Testis (tissue), 2 donors: ENCODE measurements at regions not wholly inside any gene's neighbourhood (a gene's known extent, or its start where the extent isn't known, plus 50 kb on each side); places are given as distances from the start of the nearest gene placed in this dataset.

ENCODE experiments used
- DNase-seq: peaks from one replicate; pipeline ENCODE4 v3.0.0-alpha.2; 2019
- H3K27ac ChIP-seq, 2 donors: fragments of 200-600 bp; sonication (generic); one replicate each; pipeline ENCODE4 v1.5.1; 2019
- H3K27me3 ChIP-seq: fragments of 200-600 bp; sonication (generic); one replicate; pipeline ENCODE4 v1.5.1; 2019
- H3K36me3 ChIP-seq: fragments of 200-600 bp; sonication (generic); one replicate; pipeline ENCODE4 v1.5.1; 2017; ENCODE audit warnings: low read depth; ENCODE audit errors: missing control alignments
- H3K4me1 ChIP-seq: fragments of 200-600 bp; sonication (generic); one replicate; pipeline ENCODE4 v1.5.1; 2019
- H3K4me3 ChIP-seq, 2 donors: fragments of 200-600 bp; sonication (generic); one replicate each; pipeline ENCODE4 v1.5.1; 2017 to 2019
- H3K9me3 ChIP-seq: fragments of 200-600 bp; sonication (generic); one replicate; pipeline ENCODE4 v1.5.1; 2017
- CTCF ChIP-seq, 3 experiments: fragments of 450-650 bp in 2 of 3; fragments of 200-600 bp in 1 of 3; sonication (generic) in 1 of 3; IDR thresholded peaks; one replicate each; pipeline ENCODE4 v1.5.1; 2016 to 2019; ENCODE audit warnings: antibody characterized with exemption in 3 of 3, mild to moderate bottlenecking in 2 of 3, moderate library complexity in 1 of 3
- POLR2A ChIP-seq: fragments of 450-650 bp; IDR thresholded peaks from one replicate; pipeline ENCODE4 v1.6.1; 2017; ENCODE audit warnings: antibody characterized with exemption, mild to moderate bottlenecking, moderate library complexity
- WGBS, 2 donors: methylation state at CpG; one replicate each; pipeline ENCODE4 v1.1.5; 2018; 5-methylcytosine and 5-hydroxymethylcytosine counted together
- intact Hi-C: fragments of 100-400 bp; cut with DNase I; formaldehyde crosslinking; loops from one replicate; pipeline ENCODE4 v1.15.1; 2023; ENCODE audit warnings: low total_unique reads

- TF ChIP-seq POLR2A (no peak), CTCF (IDR thresholded peaks at IDR 0.05) (no peak)
- intact Hi-C loops = no loop called here
- Histone ChIP-seq H3K27ac (no peak overlapping the region), H3K4me3 (no peak overlapping the region), H3K9me3 (no peaks in the 10 kb centered on the region), H3K27me3 (no peaks in the 10 kb centered on the region), H3K4me1 (no peaks in the 10 kb centered on the region), H3K36me3 (no peaks in the 10 kb centered on the region)
- DNase-seq = no peak
These were observed 206.1 kb upstream of the MTNR1B start for GRCh38 chr11:92763336-92763735.

- no peaks in the 10 kb centered on the region for H3K4me1 ChIP-seq
- no peaks in the 10 kb centered on the region for H3K9me3 ChIP-seq
- no peak for DNase-seq
- no peaks in the 10 kb centered on the region for H3K27me3 ChIP-seq
- WGBS, 2 donors = 82 to 90% methylated on average over 4 of the region's 4 CpGs
- TF ChIP-seq POLR2A = no peak
- no peak for TF ChIP-seq CTCF (IDR thresholded peaks at IDR 0.05)
- no peak overlapping the region for H3K27ac ChIP-seq
- intact Hi-C loops = no loop called here
- H3K36me3 ChIP-seq = no peaks in the 10 kb centered on the region
- H3K4me3 ChIP-seq = no peak overlapping the region
These were observed 205.3 kb upstream of the MTNR1B start for GRCh38 chr11:92764128-92764527.

- H3K9me3 ChIP-seq = no peaks in the 10 kb centered on the region
- TF ChIP-seq CTCF (IDR thresholded peaks at IDR 0.05) (no peak), POLR2A (no peak)
- no peaks in the 10 kb centered on the region for H3K27me3 ChIP-seq
- H3K4me1 ChIP-seq = no peaks in the 10 kb centered on the region
- intact Hi-C loops = no loop called here
- no peak for DNase-seq
- H3K4me3 ChIP-seq = no peak overlapping the region
- 79 to 86% methylated on average over 9 of the region's 9 CpGs for WGBS, 2 donors
- no peak overlapping the region for H3K27ac ChIP-seq
- H3K36me3 ChIP-seq = no peaks in the 10 kb centered on the region
These were observed 204.2 kb upstream of the MTNR1B start for GRCh38 chr11:92765082-92765840.

- no peak for DNase-seq
- Histone ChIP-seq H3K9me3 (no peaks in the 10 kb centered on the region), H3K27ac (no peak overlapping the region), H3K27me3 (no peaks in the 10 kb centered on the region), H3K4me1 (no peaks in the 10 kb centered on the region), H3K36me3 (no peaks in the 10 kb centered on the region), H3K4me3 (no peak overlapping the region)
- intact Hi-C loops = no loop called here
- WGBS, 2 donors = 15 to 26% methylated on average over 10 of the region's 10 CpGs
- TF ChIP-seq CTCF (IDR thresholded peaks at IDR 0.05) = no peak
- no peak for TF ChIP-seq POLR2A
These were observed 203.5 kb upstream of the MTNR1B start for GRCh38 chr11:92765965-92766371.

GRCh38 chr11:92766698-92767097 is 202.8 kb upstream of the MTNR1B start:
- Histone ChIP-seq H3K4me3 (no peak overlapping the region), H3K27me3 (no peaks in the 10 kb centered on the region), H3K36me3 (no peaks in the 10 kb centered on the region), H3K4me1 (no peaks in the 10 kb centered on the region), H3K9me3 (no peaks in the 10 kb centered on the region), H3K27ac (no peak overlapping the region)
- TF ChIP-seq CTCF (IDR thresholded peaks at IDR 0.05) (no peak), POLR2A (no peak)
- no peak for DNase-seq
- WGBS, 2 donors = 83 to 85% methylated on average over 7 of the region's 7 CpGs
- intact Hi-C loops = no loop called here
